ENCODE measurements at regions not wholly inside any gene's neighbourhood (a gene's known extent, or its start where the extent isn't known, plus 50 kb on each side); places are given as distances from the start of the nearest gene placed in this dataset.

GRCh38 chr15:72912121-72912520 lies 128.6 kb upstream of the ADPGK start:
- TF ChIP-seq CTCF (conservative IDR thresholded peaks at IDR 0.05) (no peak), EZH2 (IDR thresholded peaks at IDR 0.05; ENCODE audit: low read depth) (no peak)
